Lower leg skin (tissue), 4 donors: ENCODE measurements at regions not wholly inside any gene's neighbourhood (a gene's known extent, or its start where the extent isn't known, plus 50 kb on each side); places are given as distances from the start of the nearest gene placed in this dataset.

ENCODE experiments used
- DNase-seq, 2 donors: peaks; one replicate each; pipeline ENCODE4 v3.0.0-alpha.2; 2019; ENCODE audit warnings: low spot score in 2 of 2
- H3K4me3 ChIP-seq: fragments of 200-600 bp; sonication (generic); 2 replicates; pipeline ENCODE4 v1.5.1; 2017; ENCODE audit warnings: mild to moderate bottlenecking, low read depth; ENCODE audit not compliant: poor library complexity, severe bottlenecking
- POLR2A ChIP-seq, 2 donors: fragments of 450-650 bp; IDR thresholded peaks; one replicate each; pipeline ENCODE4 v1.6.1; 2016 to 2017; ENCODE audit warnings: antibody characterized with exemption in 2 of 2, mild to moderate bottlenecking in 1 of 2, moderate library complexity in 1 of 2
- WGBS, 2 donors: methylation state at CpG; one replicate each; pipeline ENCODE4 v1.1.5; 2018; 5-methylcytosine and 5-hydroxymethylcytosine counted together
- intact Hi-C: fragments of 100-400 bp; cut with DNase I; formaldehyde crosslinking; loops from one replicate; pipeline ENCODE4 v1.15.0; 2023; ENCODE audit warnings: low total_unique reads
- TF ChIP-seq, protein P1 (sequence below), 3 donors: fragments of 450-650 bp; IDR thresholded peaks; one replicate each; pipeline ENCODE4 v1.5.1; 2016; ENCODE audit warnings: antibody characterized with exemption in 3 of 3, mild to moderate bottlenecking in 3 of 3, moderate library complexity in 2 of 3

GRCh38 chr5:162512935-162513565, 445.5 kb downstream of the GABRG2 start:
- no peak overlapping the region for H3K4me3 ChIP-seq
- TF ChIP-seq, protein P1, sequence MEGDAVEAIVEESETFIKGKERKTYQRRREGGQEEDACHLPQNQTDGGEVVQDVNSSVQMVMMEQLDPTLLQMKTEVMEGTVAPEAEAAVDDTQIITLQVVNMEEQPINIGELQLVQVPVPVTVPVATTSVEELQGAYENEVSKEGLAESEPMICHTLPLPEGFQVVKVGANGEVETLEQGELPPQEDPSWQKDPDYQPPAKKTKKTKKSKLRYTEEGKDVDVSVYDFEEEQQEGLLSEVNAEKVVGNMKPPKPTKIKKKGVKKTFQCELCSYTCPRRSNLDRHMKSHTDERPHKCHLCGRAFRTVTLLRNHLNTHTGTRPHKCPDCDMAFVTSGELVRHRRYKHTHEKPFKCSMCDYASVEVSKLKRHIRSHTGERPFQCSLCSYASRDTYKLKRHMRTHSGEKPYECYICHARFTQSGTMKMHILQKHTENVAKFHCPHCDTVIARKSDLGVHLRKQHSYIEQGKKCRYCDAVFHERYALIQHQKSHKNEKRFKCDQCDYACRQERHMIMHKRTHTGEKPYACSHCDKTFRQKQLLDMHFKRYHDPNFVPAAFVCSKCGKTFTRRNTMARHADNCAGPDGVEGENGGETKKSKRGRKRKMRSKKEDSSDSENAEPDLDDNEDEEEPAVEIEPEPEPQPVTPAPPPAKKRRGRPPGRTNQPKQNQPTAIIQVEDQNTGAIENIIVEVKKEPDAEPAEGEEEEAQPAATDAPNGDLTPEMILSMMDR (IDR thresholded peaks at IDR 0.05) = no peak
- TF ChIP-seq POLR2A (IDR thresholded peaks at IDR 0.05) = no peak
- no peak for DNase-seq
- 80 to 81% methylated on average over 3 of the region's 3 CpGs for WGBS, 2 donors
- intact Hi-C loops = no loop called here

GRCh38 chr5:162514116-162514515, 446.5 kb downstream of the GABRG2 start:
- H3K4me3 ChIP-seq = no peak overlapping the region
- intact Hi-C loops = no loop called here
- no peak for TF ChIP-seq POLR2A (IDR thresholded peaks at IDR 0.05)
- TF ChIP-seq, protein P1 (IDR thresholded peaks at IDR 0.05) = no peak
- DNase-seq = no peak
- WGBS, 2 donors = 78 to 88% methylated on average over 2 of the region's 2 CpGs

GRCh38 chr5:162520878-162521277, 453.3 kb downstream of the GABRG2 start:
- no peak for TF ChIP-seq POLR2A (IDR thresholded peaks at IDR 0.05)
- TF ChIP-seq, protein P1 (IDR thresholded peaks at IDR 0.05) = no peak
- intact Hi-C loops = no loop called here
- WGBS, 2 donors = 82 to 90% methylated on average over 1 of the region's 1 CpG
- H3K4me3 ChIP-seq = no peak overlapping the region
- no peak for DNase-seq

- TF ChIP-seq, protein P1 (IDR thresholded peaks at IDR 0.05) = no peak
- TF ChIP-seq POLR2A (IDR thresholded peaks at IDR 0.05) = no peak
- WGBS, 2 donors = 30 to 51% methylated on average over 1 of the region's 1 CpG
- DNase-seq = no peak
- intact Hi-C loops = no loop called here
- no peak overlapping the region for H3K4me3 ChIP-seq
Observed at GRCh38 chr5:162529209-162529608, 461.6 kb downstream of the GABRG2 start.

GRCh38 chr5:162529886-162530285, 462.3 kb downstream of the GABRG2 start:
- DNase-seq = no peak
- WGBS, 2 donors = 89 to 91% methylated on average over 2 of the region's 2 CpGs
- H3K4me3 ChIP-seq = no peak overlapping the region
- intact Hi-C loops = no loop called here
- TF ChIP-seq POLR2A (IDR thresholded peaks at IDR 0.05) = no peak
- TF ChIP-seq, protein P1 (IDR thresholded peaks at IDR 0.05) = no peak

- no peak overlapping the region for H3K4me3 ChIP-seq
- 46 to 71% methylated on average over 2 of the region's 2 CpGs for WGBS, 2 donors
- intact Hi-C loops = no loop called here
- DNase-seq = no peak
- TF ChIP-seq, protein P1 (IDR thresholded peaks at IDR 0.05) = no peak
- TF ChIP-seq POLR2A (IDR thresholded peaks at IDR 0.05) = no peak
Observed at GRCh38 chr5:162543437-162543836, 475.9 kb downstream of the GABRG2 start.
